ENCODE measurements at regions not wholly inside any gene's neighbourhood (a gene's known extent, or its start where the extent isn't known, plus 50 kb on each side); places are given as distances from the start of the nearest gene placed in this dataset.

- Histone ChIP-seq H3K4me3 (no peak overlapping the region), H3K4me2 (ENCODE audit: insufficient read depth, low read length) (no peak overlapping the region), H2AFZ (ENCODE audit: low read depth, low read length) (no peak overlapping the region), H3K27ac (ENCODE audit: extremely low read depth, low read depth, low read length) (no peak overlapping the region), H3K9me1 (ENCODE audit: control insufficient read depth, insufficient read depth, low read length) (no peaks in the 10 kb centered on the region), H3K79me2 (ENCODE audit: control insufficient read depth, insufficient read depth, low read length) (no peaks in the 10 kb centered on the region), H3K4me1 (replicated peaks in 1 of 2; ENCODE audit: control insufficient read depth in 2 of 2, insufficient read depth in 2 of 2, low read length in 2 of 2) (no peaks in the 10 kb centered on the region), H3K9me3 (replicated peaks; ENCODE audit: control insufficient read depth, insufficient read depth, low read depth, low read length) (no peaks in the 10 kb centered on the region), H3K27me3 (ENCODE audit: control insufficient read depth in 2 of 2, insufficient read depth in 2 of 2, low read length in 2 of 2) (no peaks in the 10 kb centered on the region), H4K20me1 (replicated peaks; ENCODE audit: control insufficient read depth, insufficient read depth, low read length) (no peaks in the 10 kb centered on the region), H3K36me3 (ENCODE audit: control insufficient read depth, insufficient read depth, low read length) (no peaks in the 10 kb centered on the region), H3K9ac (ENCODE audit: insufficient read depth in 1 of 2, low read depth in 2 of 2, low read length in 2 of 2) (no peak overlapping the region)
- ATAC-seq (no peak), DNase-seq (ENCODE audit: extremely low read depth in 1 of 4, low spot score in 3 of 4) (no peak), FAIRE-seq (no peak)
- WGBS (ENCODE audit: insufficient coverage, low coverage, missing lambda C conversion rate): 6% methylated on average over 2 of the region's 2 CpGs
- no peak for TF ChIP-seq DACH1 (IDR thresholded peaks at IDR 0.05; ENCODE audit: partially characterized antibody)
- TF ChIP-seq CEBPB (tag; IDR thresholded peaks at IDR 0.05): 0 out of 2 replicates have a peak, but pooled peaks have one; percentile 14
- TF ChIP-seq CEBPG (CRISPR knock-in tag; IDR thresholded peaks at IDR 0.05): no peak
- 0 out of 4 replicates have a peak, but pooled peaks of 1 of the 2 experiments have one; percentile 18 for TF ChIP-seq CEBPG (tag; conservative IDR thresholded peaks at IDR 0.05 in 1 of 2, IDR thresholded peaks at IDR 0.05 in 1 of 2)
- in situ Hi-C loops (cut with MboI) (no loop called here), intact Hi-C loops (cut with micrococcal nuclease) (no loop called here)
- ChIA-PET CTCF (ENCODE audit: low intra/inter-chr PET ratio) (no interaction called here), POLR2A (no interaction called here)
- BruUV-seq (replicated peaks): no TSS peak
Measured at GRCh38 chr14:29462772-29463171, 464.9 kb downstream of the PRKD1 start.

GRCh38 chr14:29463727-29464395 is 463.8 kb downstream of the PRKD1 start:
- no TSS peak for BruUV-seq (replicated peaks)
- Histone ChIP-seq H3K27ac (ENCODE audit: extremely low read depth, low read depth, low read length) (no peak overlapping the region), H3K9me1 (ENCODE audit: control insufficient read depth, insufficient read depth, low read length) (no peaks in the 10 kb centered on the region), H3K9ac (ENCODE audit: insufficient read depth in 1 of 2, low read depth in 2 of 2, low read length in 2 of 2) (no peak overlapping the region), H2AFZ (ENCODE audit: low read depth, low read length) (no peak overlapping the region), H4K20me1 (replicated peaks; ENCODE audit: control insufficient read depth, insufficient read depth, low read length) (no peaks in the 10 kb centered on the region), H3K9me3 (replicated peaks; ENCODE audit: control insufficient read depth, insufficient read depth, low read depth, low read length) (no peaks in the 10 kb centered on the region), H3K79me2 (ENCODE audit: control insufficient read depth, insufficient read depth, low read length) (no peaks in the 10 kb centered on the region), H3K4me3 (no peak overlapping the region), H3K36me3 (ENCODE audit: control insufficient read depth, insufficient read depth, low read length) (no peaks in the 10 kb centered on the region), H3K27me3 (ENCODE audit: control insufficient read depth in 2 of 2, insufficient read depth in 2 of 2, low read length in 2 of 2) (no peaks in the 10 kb centered on the region), H3K4me1 (replicated peaks in 1 of 2; ENCODE audit: control insufficient read depth in 2 of 2, insufficient read depth in 2 of 2, low read length in 2 of 2) (no peaks in the 10 kb centered on the region), H3K4me2 (ENCODE audit: insufficient read depth, low read length) (no peak overlapping the region)
- TF ChIP-seq RAD21 (CRISPR knock-in tag; conservative IDR thresholded peaks at IDR 0.05 in 1 of 2, IDR thresholded peaks at IDR 0.05 in 1 of 2): peak in 1 of 2 experiments; percentile 22; a peak in 1 of 4 replicates
- TF ChIP-seq ELK1 (CRISPR knock-in tag; IDR thresholded peaks at IDR 0.05): no peak
- ChIA-PET POLR2A (no interaction called here), CTCF (ENCODE audit: low intra/inter-chr PET ratio) (no interaction called here)
- in situ Hi-C loops (cut with MboI): no loop called here
- intact Hi-C loops (cut with micrococcal nuclease): no loop called here
- DNase-seq (ENCODE audit: extremely low read depth in 1 of 4, low spot score in 3 of 4): no peak
- 3% methylated on average over 6 of the region's 6 CpGs for WGBS (ENCODE audit: insufficient coverage, low coverage, missing lambda C conversion rate)
- no peak for ATAC-seq
- FAIRE-seq: no peak
